ENCODE measurements at regions not wholly inside any gene's neighbourhood (a gene's known extent, or its start where the extent isn't known, plus 50 kb on each side); places are given as distances from the start of the nearest gene placed in this dataset.

DNA sequence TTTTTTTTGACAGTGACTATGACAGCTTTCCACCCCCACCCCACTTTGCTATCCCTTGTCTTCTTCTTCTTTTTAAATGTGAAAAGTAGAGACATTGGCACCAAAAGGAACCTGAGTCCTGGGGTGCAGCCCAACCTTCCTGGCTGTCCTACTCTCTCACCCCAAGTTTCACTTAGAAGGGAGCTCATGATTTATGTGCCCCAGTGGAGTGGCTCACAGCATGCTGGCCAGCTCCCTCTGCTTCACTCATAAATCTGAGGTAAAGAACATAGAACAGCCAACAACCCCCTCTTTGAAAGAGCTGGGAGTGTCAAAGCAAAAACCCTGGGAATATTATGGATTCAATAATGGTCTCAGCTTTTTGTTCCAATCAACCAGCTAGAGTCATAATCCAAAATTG is 196.3 kb upstream of the DAPK1 start:
- Histone ChIP-seq H4K8ac (ENCODE audit: low read depth, low read length) (no peak overlapping the region), H3K18ac (ENCODE audit: low read length) (no peak overlapping the region), H3K36me3 (replicated peaks in 1 of 2; ENCODE audit: control insufficient read depth in 2 of 2, insufficient read depth in 2 of 2, low read length in 2 of 2) (no peaks in the 10 kb centered on the region), H3K27ac (replicated peaks; ENCODE audit: low read length) (no peak overlapping the region), H2BK15ac (ENCODE audit: low read length) (no peak overlapping the region), H3K9me3 (replicated peaks in 1 of 2; ENCODE audit: control insufficient read depth in 2 of 2, insufficient read depth in 1 of 2, low read depth in 1 of 2, low read length in 2 of 2) (no peaks in the 10 kb centered on the region), H3K4me1 (ENCODE audit: control insufficient read depth in 2 of 2, insufficient read depth in 1 of 2, low read depth in 1 of 2, low read length in 2 of 2) (no peaks in the 10 kb centered on the region), H4K91ac (ENCODE audit: low read depth, low read length, poor library complexity) (no peak overlapping the region), H2AFZ (ENCODE audit: low read length) (no peak overlapping the region), H2AK5ac (ENCODE audit: low read depth, low read length) (no peak overlapping the region), H2BK5ac (ENCODE audit: low read length) (no peak overlapping the region), H3K9ac (ENCODE audit: low read depth, low read length, poor library complexity) (no peak overlapping the region), H3K4ac (ENCODE audit: low read length) (no peak overlapping the region), H3K4me2 (ENCODE audit: insufficient read depth, low read length, poor library complexity, severe bottlenecking) (no peak overlapping the region), H3K79me1 (ENCODE audit: low read depth, low read length) (no peaks in the 10 kb centered on the region), H3K4me3 (ENCODE audit: low read length in 2 of 2) (no peak overlapping the region), H3K27me3 (ENCODE audit: control insufficient read depth in 3 of 3, insufficient read depth in 3 of 3, low read depth in 1 of 3, low read length in 3 of 3) (no peaks in the 10 kb centered on the region), H3K14ac (ENCODE audit: low read length) (no peak overlapping the region), H2BK120ac (ENCODE audit: low read depth, low read length) (no peak overlapping the region), H3K23ac (ENCODE audit: low read depth, low read length, poor library complexity) (no peak overlapping the region), H2BK12ac (ENCODE audit: low read length) (no peak overlapping the region)
- DNase-seq (ENCODE audit: low spot score), result no peak

DNA sequence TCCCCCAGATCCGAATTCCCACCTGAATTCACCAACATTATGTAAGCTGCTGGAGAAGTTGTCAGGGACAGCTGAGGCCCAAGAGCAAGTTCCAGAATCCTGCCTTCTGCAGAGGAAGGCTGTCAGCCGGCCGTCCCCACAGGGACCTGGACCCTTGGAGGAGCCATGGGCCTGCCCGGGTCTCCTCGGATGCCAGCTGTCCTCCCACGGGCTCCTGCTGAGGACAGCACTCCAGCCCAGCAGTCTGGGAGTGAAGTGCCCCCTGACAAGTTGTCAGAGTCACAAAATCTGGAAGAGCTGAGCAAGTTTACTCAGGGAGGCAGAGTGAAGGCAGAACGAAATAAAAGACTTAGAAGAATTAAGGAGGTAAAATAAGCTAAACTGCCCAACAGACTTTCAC is 192.5 kb upstream of the DAPK1 start:
- no peak overlapping the region for H4K8ac ChIP-seq (ENCODE audit: low read depth, low read length)
- H3K4me1 ChIP-seq (ENCODE audit: control insufficient read depth in 2 of 2, insufficient read depth in 1 of 2, low read depth in 1 of 2, low read length in 2 of 2), result no peaks in the 10 kb centered on the region
- H2BK5ac ChIP-seq (ENCODE audit: low read length), result no peak overlapping the region
- H3K79me1 ChIP-seq (ENCODE audit: low read depth, low read length), result no peaks in the 10 kb centered on the region
- no peak overlapping the region for H2BK15ac ChIP-seq (ENCODE audit: low read length)
- H2BK12ac ChIP-seq (ENCODE audit: low read length), result no peak overlapping the region
- H3K9ac ChIP-seq (ENCODE audit: low read depth, low read length, poor library complexity), result no peak overlapping the region
- peak overlapping the region; percentile 60 for H3K18ac ChIP-seq (ENCODE audit: low read length)
- no CpG with 5 or more reads among the region's 7 CpGs for WGBS, 2 donors (ENCODE audit: extremely low coverage in 2 of 2, insufficient read length in 2 of 2, insufficient replicate concordance in 1 of 2)
- H3K23ac ChIP-seq (ENCODE audit: low read depth, low read length, poor library complexity), result no peak overlapping the region
- H4K91ac ChIP-seq (ENCODE audit: low read depth, low read length, poor library complexity), result no peak overlapping the region
- no peak overlapping the region for H2AFZ ChIP-seq (ENCODE audit: low read length)
- H2AK5ac ChIP-seq (ENCODE audit: low read depth, low read length), result no peak overlapping the region
- no peaks in the 10 kb centered on the region for H3K27me3 ChIP-seq (ENCODE audit: control insufficient read depth in 3 of 3, insufficient read depth in 3 of 3, low read depth in 1 of 3, low read length in 3 of 3)
- H3K36me3 ChIP-seq (replicated peaks in 1 of 2; ENCODE audit: control insufficient read depth in 2 of 2, insufficient read depth in 2 of 2, low read length in 2 of 2), result no peaks in the 10 kb centered on the region
- no peak overlapping the region for H3K27ac ChIP-seq (replicated peaks; ENCODE audit: low read length)
- H3K9me3 ChIP-seq (replicated peaks in 1 of 2; ENCODE audit: control insufficient read depth in 2 of 2, insufficient read depth in 1 of 2, low read depth in 1 of 2, low read length in 2 of 2), result no peaks in the 10 kb centered on the region
- H3K14ac ChIP-seq (ENCODE audit: low read length), result no peak overlapping the region
- H3K4me2 ChIP-seq (ENCODE audit: insufficient read depth, low read length, poor library complexity, severe bottlenecking), result no peak overlapping the region
- H3K4ac ChIP-seq (ENCODE audit: low read length), result no peak overlapping the region
- H3K4me3 ChIP-seq (ENCODE audit: low read length in 2 of 2), result no peak overlapping the region
- no peak for DNase-seq (ENCODE audit: low spot score)
- no peak overlapping the region for H2BK120ac ChIP-seq (ENCODE audit: low read depth, low read length)

DNA sequence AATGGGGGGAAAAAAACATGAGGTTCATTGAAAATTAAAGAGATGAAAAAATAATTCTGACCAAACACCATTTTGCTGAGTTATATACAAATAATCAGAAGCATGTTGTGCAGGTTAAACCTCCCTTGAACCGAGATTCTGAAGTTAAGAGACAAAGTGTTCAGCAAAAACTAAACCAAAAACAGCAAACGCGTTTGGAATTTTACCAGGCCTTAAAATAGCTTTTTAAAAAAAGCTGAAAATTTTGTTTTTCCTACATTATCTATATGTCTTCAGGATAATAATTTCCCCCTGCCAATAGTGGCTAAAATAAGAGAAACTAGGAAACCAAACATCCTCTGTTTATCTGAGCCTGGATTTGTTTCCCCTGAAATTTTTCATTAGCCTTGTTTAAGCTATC is 191.7 kb upstream of the DAPK1 start:
- H3K79me1 ChIP-seq (ENCODE audit: low read depth, low read length), result no peaks in the 10 kb centered on the region
- no CpG with 5 or more reads among the region's 3 CpGs for WGBS, 2 donors (ENCODE audit: extremely low coverage in 2 of 2, insufficient read length in 2 of 2, insufficient replicate concordance in 1 of 2)
- H3K27ac ChIP-seq (replicated peaks; ENCODE audit: low read length), result no peak overlapping the region
- H3K27me3 ChIP-seq (ENCODE audit: control insufficient read depth in 3 of 3, insufficient read depth in 3 of 3, low read depth in 1 of 3, low read length in 3 of 3), result no peaks in the 10 kb centered on the region
- H2BK5ac ChIP-seq (ENCODE audit: low read length), result no peak overlapping the region
- no peak overlapping the region for H3K4me3 ChIP-seq (ENCODE audit: low read length in 2 of 2)
- H3K4me2 ChIP-seq (ENCODE audit: insufficient read depth, low read length, poor library complexity, severe bottlenecking), result no peak overlapping the region
- no peak overlapping the region for H4K91ac ChIP-seq (ENCODE audit: low read depth, low read length, poor library complexity)
- H3K36me3 ChIP-seq (replicated peaks in 1 of 2; ENCODE audit: control insufficient read depth in 2 of 2, insufficient read depth in 2 of 2, low read length in 2 of 2), result no peaks in the 10 kb centered on the region
- no peak overlapping the region for H3K14ac ChIP-seq (ENCODE audit: low read length)
- H2BK12ac ChIP-seq (ENCODE audit: low read length), result no peak overlapping the region
- DNase-seq (ENCODE audit: low spot score), result no peak
- no peak overlapping the region for H4K8ac ChIP-seq (ENCODE audit: low read depth, low read length)
- no peaks in the 10 kb centered on the region for H3K9me3 ChIP-seq (replicated peaks in 1 of 2; ENCODE audit: control insufficient read depth in 2 of 2, insufficient read depth in 1 of 2, low read depth in 1 of 2, low read length in 2 of 2)
- no peak overlapping the region for H3K4ac ChIP-seq (ENCODE audit: low read length)
- no peak overlapping the region for H2BK120ac ChIP-seq (ENCODE audit: low read depth, low read length)
- H3K18ac ChIP-seq (ENCODE audit: low read length), result no peak overlapping the region
- no peak overlapping the region for H2AK5ac ChIP-seq (ENCODE audit: low read depth, low read length)
- no peaks in the 10 kb centered on the region for H3K4me1 ChIP-seq (ENCODE audit: control insufficient read depth in 2 of 2, insufficient read depth in 1 of 2, low read depth in 1 of 2, low read length in 2 of 2)
- H2BK15ac ChIP-seq (ENCODE audit: low read length), result no peak overlapping the region
- no peak overlapping the region for H3K9ac ChIP-seq (ENCODE audit: low read depth, low read length, poor library complexity)
- H2AFZ ChIP-seq (ENCODE audit: low read length), result no peak overlapping the region
- H3K23ac ChIP-seq (ENCODE audit: low read depth, low read length, poor library complexity), result no peak overlapping the region

DNA sequence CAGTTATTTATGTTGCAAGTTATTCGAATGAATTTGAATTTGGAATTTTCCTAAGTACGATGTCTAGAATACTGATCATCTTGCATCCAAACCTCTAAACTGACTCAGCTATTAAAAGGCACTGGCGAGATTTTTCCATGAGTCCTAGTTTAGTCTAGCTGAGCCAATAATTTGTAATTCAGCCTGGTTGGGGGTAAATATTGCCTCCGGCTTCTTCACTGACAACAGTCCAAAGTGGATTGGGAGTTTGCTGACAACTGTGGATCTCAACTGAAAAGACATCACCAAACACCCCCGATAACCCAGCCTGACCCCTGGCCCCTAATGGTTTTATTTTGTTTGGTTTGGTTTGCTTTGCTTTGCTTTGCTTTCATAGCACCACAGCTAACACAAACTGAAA is 189.8 kb upstream of the DAPK1 start:
- Histone ChIP-seq H3K18ac (ENCODE audit: low read length) (no peak overlapping the region), H3K4me1 (ENCODE audit: control insufficient read depth in 2 of 2, insufficient read depth in 1 of 2, low read depth in 1 of 2, low read length in 2 of 2) (no peaks in the 10 kb centered on the region), H2AFZ (ENCODE audit: low read length) (no peak overlapping the region), H2BK12ac (ENCODE audit: low read length) (no peak overlapping the region), H3K14ac (ENCODE audit: low read length) (no peak overlapping the region), H3K9ac (ENCODE audit: low read depth, low read length, poor library complexity) (no peak overlapping the region), H2BK5ac (ENCODE audit: low read length) (no peak overlapping the region), H3K9me3 (replicated peaks in 1 of 2; ENCODE audit: control insufficient read depth in 2 of 2, insufficient read depth in 1 of 2, low read depth in 1 of 2, low read length in 2 of 2) (no peaks in the 10 kb centered on the region), H3K79me1 (ENCODE audit: low read depth, low read length) (no peaks in the 10 kb centered on the region), H3K36me3 (replicated peaks in 1 of 2; ENCODE audit: control insufficient read depth in 2 of 2, insufficient read depth in 2 of 2, low read length in 2 of 2) (no peaks in the 10 kb centered on the region), H2BK120ac (ENCODE audit: low read depth, low read length) (no peak overlapping the region), H3K4me3 (ENCODE audit: low read length in 2 of 2) (no peak overlapping the region), H3K4me2 (ENCODE audit: insufficient read depth, low read length, poor library complexity, severe bottlenecking) (no peak overlapping the region), H4K91ac (ENCODE audit: low read depth, low read length, poor library complexity) (no peak overlapping the region), H3K4ac (ENCODE audit: low read length) (no peak overlapping the region), H3K27me3 (ENCODE audit: control insufficient read depth in 3 of 3, insufficient read depth in 3 of 3, low read depth in 1 of 3, low read length in 3 of 3) (no peaks in the 10 kb centered on the region), H3K23ac (ENCODE audit: low read depth, low read length, poor library complexity) (no peak overlapping the region), H3K27ac (replicated peaks; ENCODE audit: low read length) (no peak overlapping the region), H2AK5ac (ENCODE audit: low read depth, low read length) (no peak overlapping the region), H4K8ac (ENCODE audit: low read depth, low read length) (no peak overlapping the region), H2BK15ac (ENCODE audit: low read length) (no peak overlapping the region)
- DNase-seq (ENCODE audit: low spot score), result no peak
- WGBS, 2 donors (ENCODE audit: extremely low coverage in 2 of 2, insufficient read length in 2 of 2, insufficient replicate concordance in 1 of 2), result no CpG with 5 or more reads among the region's 5 CpGs

Data from neuronal stem cell (in vitro differentiated cells).